GM23338 (cell line): ENCODE measurements at regions not wholly inside any gene's neighbourhood (a gene's known extent, or its start where the extent isn't known, plus 50 kb on each side); places are given as distances from the start of the nearest gene placed in this dataset.

Experiments used
- ATAC-seq: fragments of 200-7000 bp; cut with Tn5 transposase; 3 replicates; pipeline ENCODE4 v1.9.1; 2020
- DNase-seq: peaks from one replicate; pipeline ENCODE4 v3.0.0-alpha.2; 2015; ENCODE audit warnings: low spot score
- H2AFZ ChIP-seq: fragments of 200-600 bp; sonication (generic); 2 replicates; pipeline ENCODE4 v1.8.0; 2016; ENCODE audit warnings: antibody characterized with exemption, mild to moderate bottlenecking, moderate library complexity
- H3F3A ChIP-seq: fragments of 200-600 bp; sonication (generic); replicated peaks from 2 replicates; pipeline ENCODE4 v1.8.0; 2017; ENCODE audit warnings: antibody characterized with exemption, mixed run types, low read depth
- H3K27ac ChIP-seq: fragments of 200-600 bp; sonication (generic); 2 replicates; pipeline ENCODE4 v1.6.1; 2016; ENCODE audit warnings: low read depth
- H3K27me3 ChIP-seq: fragments of 200-600 bp; sonication (generic); 2 replicates; pipeline ENCODE4 v1.8.0; 2016; ENCODE audit warnings: mild to moderate bottlenecking, mixed run types, moderate library complexity; ENCODE audit not compliant: insufficient read depth
- H3K36me3 ChIP-seq: fragments of 200-600 bp; sonication (generic); 2 replicates; pipeline ENCODE4 v1.8.0; 2016; ENCODE audit warnings: mild to moderate bottlenecking; ENCODE audit not compliant: insufficient read depth
- H3K4me1 ChIP-seq: fragments of 200-600 bp; sonication (generic); 2 replicates; pipeline ENCODE4 v1.8.0; 2016; ENCODE audit warnings: mild to moderate bottlenecking, moderate library complexity; ENCODE audit not compliant: insufficient read depth
- H3K4me2 ChIP-seq: fragments of 200-600 bp; sonication (generic); 2 replicates; pipeline ENCODE4 v1.7.1; 2017; ENCODE audit warnings: mixed run types
- H3K4me3 ChIP-seq: fragments of 200-600 bp; sonication (generic); 2 replicates; pipeline ENCODE4 v1.6.1; 2016; ENCODE audit warnings: mixed run types
- H3K79me2 ChIP-seq: fragments of 200-600 bp; sonication (generic); replicated peaks from 2 replicates; pipeline ENCODE4 v1.8.0; 2017; ENCODE audit warnings: mild to moderate bottlenecking; ENCODE audit not compliant: insufficient read depth
- H3K9me2 ChIP-seq: fragments of 200-600 bp; sonication (generic); 2 replicates; pipeline ENCODE4 v1.8.0; 2017; ENCODE audit not compliant: insufficient read depth
- H4K20me1 ChIP-seq: fragments of 200-600 bp; sonication (generic); replicated peaks from 2 replicates; pipeline ENCODE4 v1.8.0; 2017; ENCODE audit warnings: mild to moderate bottlenecking; ENCODE audit not compliant: insufficient read depth
- H3K27ac Mint-ChIP-seq: 2 replicates; pipeline ENCODE4 v1.8.0; 2020; ENCODE audit warnings: inconsistent platforms, mild to moderate bottlenecking, moderate library complexity, mixed read lengths
- H3K27me3 Mint-ChIP-seq: 3 replicates; pipeline ENCODE4 v1.8.0; 2022; ENCODE audit warnings: low read depth, mild to moderate bottlenecking, moderate library complexity, mixed read lengths, inconsistent platforms; ENCODE audit not compliant: insufficient read depth, poor library complexity
- H3K36me3 Mint-ChIP-seq: 3 replicates; pipeline ENCODE4 v1.8.0; 2021; ENCODE audit warnings: low read depth, mild to moderate bottlenecking, inconsistent platforms, moderate library complexity, mixed read lengths
- H3K4me1 Mint-ChIP-seq: 3 replicates; pipeline ENCODE4 v1.8.0; 2020; ENCODE audit warnings: mild to moderate bottlenecking, inconsistent platforms, mixed read lengths
- H3K4me3 Mint-ChIP-seq: 3 replicates; pipeline ENCODE4 v1.8.0; 2021; ENCODE audit warnings: moderate library complexity, mild to moderate bottlenecking, inconsistent platforms, mixed read lengths
- H3K9me3 Mint-ChIP-seq: 3 replicates; pipeline ENCODE4 v1.8.0; 2020; ENCODE audit warnings: moderate library complexity, mild to moderate bottlenecking, inconsistent platforms, mixed read lengths
- CREB1 ChIP-seq: fragments of 250-450 bp; sonication (Bioruptor Pico); IDR thresholded peaks from 2 replicates; pipeline ENCODE4 v1.5.0; 2020; ENCODE audit warnings: low read depth, mild to moderate bottlenecking, moderate library complexity
- CTCF ChIP-seq, 2 experiments: fragments of 200-600 bp in 1 of 2; sonication (generic) in 1 of 2; conservative IDR thresholded peaks; 2 replicates each; pipeline versions ENCODE4 v1.5.1 to v1.6.1; 2016 to 2017; ENCODE audit warnings: antibody characterized with exemption in 2 of 2, low read depth in 2 of 2, mild to moderate bottlenecking in 2 of 2, moderate library complexity in 1 of 2
- EZH2 ChIP-seq: fragments of 200-600 bp; sonication (generic); IDR thresholded peaks from one replicate; pipeline ENCODE4 v1.8.0; 2017; ENCODE audit warnings: antibody characterized with exemption, mild to moderate bottlenecking, low read depth; ENCODE audit not compliant: unreplicated experiment
- EZH2phosphoT487 ChIP-seq: fragments of 200-600 bp; sonication (generic); IDR thresholded peaks from one replicate; pipeline ENCODE4 v1.8.1; 2018; ENCODE audit warnings: antibody characterized with exemption; ENCODE audit not compliant: unreplicated experiment
- JUNB ChIP-seq: IDR thresholded peaks from one replicate; pipeline ENCODE4 v1.6.1; 2016; ENCODE audit warnings: antibody characterized with exemption; ENCODE audit not compliant: unreplicated experiment
- NANOG ChIP-seq: IDR thresholded peaks from 2 replicates; pipeline ENCODE4 v1.6.1; 2016; ENCODE audit warnings: antibody characterized with exemption, borderline replicate concordance
- POLR2AphosphoS5 ChIP-seq: IDR thresholded peaks from 2 replicates; pipeline ENCODE4 v1.6.1; 2016; ENCODE audit warnings: antibody characterized with exemption, low read depth
- STAT1 ChIP-seq: IDR thresholded peaks from one replicate; pipeline ENCODE4 v1.6.1; 2016; ENCODE audit warnings: antibody characterized with exemption; ENCODE audit not compliant: unreplicated experiment
- ZNF114 ChIP-seq: fragments of 250-450 bp; sonication (Bioruptor Pico); IDR thresholded peaks from 2 replicates; pipeline ENCODE4 v1.5.0; 2020; ENCODE audit warnings: mild to moderate bottlenecking, moderate library complexity
- ZNF331 ChIP-seq: fragments of 250-450 bp; sonication (Bioruptor Pico); IDR thresholded peaks from 2 replicates; pipeline ENCODE4 v1.5.0; 2020; ENCODE audit warnings: low read depth, mild to moderate bottlenecking, moderate library complexity
- ZNF462 ChIP-seq: fragments of 250-450 bp; sonication (Bioruptor Pico); IDR thresholded peaks from 2 replicates; pipeline ENCODE4 v1.5.0; 2020; ENCODE audit warnings: mild to moderate bottlenecking, moderate library complexity
- TF ChIP-seq, protein P1 (sequence below): IDR thresholded peaks from one replicate; pipeline ENCODE4 v1.6.1; 2018; ENCODE audit warnings: antibody characterized with exemption; ENCODE audit not compliant: unreplicated experiment
- TF ChIP-seq, protein P2 (sequence below): IDR thresholded peaks from 2 replicates; pipeline ENCODE4 v1.6.1; 2016; ENCODE audit warnings: antibody characterized with exemption

- no peak for TF ChIP-seq NANOG
- TF ChIP-seq POLR2AphosphoS5 = no peak
- TF ChIP-seq EZH2phosphoT487 = no peak
- TF ChIP-seq CTCF (conservative IDR thresholded peaks at IDR 0.05; ENCODE audit: low read depth in 2 of 2) = no peak
- TF ChIP-seq JUNB = no peak
- TF ChIP-seq EZH2 = no peak
- no peak for TF ChIP-seq ZNF331 (CRISPR knock-in tag)
- TF ChIP-seq, protein P1, sequence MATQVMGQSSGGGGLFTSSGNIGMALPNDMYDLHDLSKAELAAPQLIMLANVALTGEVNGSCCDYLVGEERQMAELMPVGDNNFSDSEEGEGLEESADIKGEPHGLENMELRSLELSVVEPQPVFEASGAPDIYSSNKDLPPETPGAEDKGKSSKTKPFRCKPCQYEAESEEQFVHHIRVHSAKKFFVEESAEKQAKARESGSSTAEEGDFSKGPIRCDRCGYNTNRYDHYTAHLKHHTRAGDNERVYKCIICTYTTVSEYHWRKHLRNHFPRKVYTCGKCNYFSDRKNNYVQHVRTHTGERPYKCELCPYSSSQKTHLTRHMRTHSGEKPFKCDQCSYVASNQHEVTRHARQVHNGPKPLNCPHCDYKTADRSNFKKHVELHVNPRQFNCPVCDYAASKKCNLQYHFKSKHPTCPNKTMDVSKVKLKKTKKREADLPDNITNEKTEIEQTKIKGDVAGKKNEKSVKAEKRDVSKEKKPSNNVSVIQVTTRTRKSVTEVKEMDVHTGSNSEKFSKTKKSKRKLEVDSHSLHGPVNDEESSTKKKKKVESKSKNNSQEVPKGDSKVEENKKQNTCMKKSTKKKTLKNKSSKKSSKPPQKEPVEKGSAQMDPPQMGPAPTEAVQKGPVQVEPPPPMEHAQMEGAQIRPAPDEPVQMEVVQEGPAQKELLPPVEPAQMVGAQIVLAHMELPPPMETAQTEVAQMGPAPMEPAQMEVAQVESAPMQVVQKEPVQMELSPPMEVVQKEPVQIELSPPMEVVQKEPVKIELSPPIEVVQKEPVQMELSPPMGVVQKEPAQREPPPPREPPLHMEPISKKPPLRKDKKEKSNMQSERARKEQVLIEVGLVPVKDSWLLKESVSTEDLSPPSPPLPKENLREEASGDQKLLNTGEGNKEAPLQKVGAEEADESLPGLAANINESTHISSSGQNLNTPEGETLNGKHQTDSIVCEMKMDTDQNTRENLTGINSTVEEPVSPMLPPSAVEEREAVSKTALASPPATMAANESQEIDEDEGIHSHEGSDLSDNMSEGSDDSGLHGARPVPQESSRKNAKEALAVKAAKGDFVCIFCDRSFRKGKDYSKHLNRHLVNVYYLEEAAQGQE = no peak
- TF ChIP-seq ZNF114 (CRISPR knock-in tag) = no peak
- TF ChIP-seq, protein P2, sequence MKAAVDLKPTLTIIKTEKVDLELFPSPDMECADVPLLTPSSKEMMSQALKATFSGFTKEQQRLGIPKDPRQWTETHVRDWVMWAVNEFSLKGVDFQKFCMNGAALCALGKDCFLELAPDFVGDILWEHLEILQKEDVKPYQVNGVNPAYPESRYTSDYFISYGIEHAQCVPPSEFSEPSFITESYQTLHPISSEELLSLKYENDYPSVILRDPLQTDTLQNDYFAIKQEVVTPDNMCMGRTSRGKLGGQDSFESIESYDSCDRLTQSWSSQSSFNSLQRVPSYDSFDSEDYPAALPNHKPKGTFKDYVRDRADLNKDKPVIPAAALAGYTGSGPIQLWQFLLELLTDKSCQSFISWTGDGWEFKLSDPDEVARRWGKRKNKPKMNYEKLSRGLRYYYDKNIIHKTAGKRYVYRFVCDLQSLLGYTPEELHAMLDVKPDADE = no peak
- no peak for TF ChIP-seq ZNF462 (CRISPR knock-in tag)
- no peak for TF ChIP-seq STAT1
- TF ChIP-seq CREB1 = no peak
- Histone ChIP-seq H3K9me2 (no peaks in the 10 kb centered on the region), H3K27me3 (no peaks in the 10 kb centered on the region), H3K4me2 (no peak overlapping the region), H3F3A (no peaks in the 10 kb centered on the region), H3K27ac (no peak overlapping the region), H3K4me3 (no peak overlapping the region), H2AFZ (no peak overlapping the region), H4K20me1 (no peaks in the 10 kb centered on the region), H3K4me1 (no peaks in the 10 kb centered on the region), H3K36me3 (0 out of 2 replicates have a peak, but pooled peaks cover 4% of the 10 kb centered on the region), H3K79me2 (no peaks in the 10 kb centered on the region)
- Mint-ChIP-seq H3K36me3 (peaks cover 6% of the 10 kb centered on the region), H3K27ac (no peak overlapping the region), H3K4me3 (no peak overlapping the region), H3K4me1 (no peaks in the 10 kb centered on the region), H3K9me3 (peaks cover 14% of the 10 kb centered on the region), H3K27me3 (peaks cover 2% of the 10 kb centered on the region)
- ATAC-seq (no peak), DNase-seq (no peak)
Observed at GRCh38 chr19:20294181-20294580, 127.2 kb downstream of the ZNF486 start.
